ENCODE measurements at regions not wholly inside any gene's neighbourhood (a gene's known extent, or its start where the extent isn't known, plus 50 kb on each side); places are given as distances from the start of the nearest gene placed in this dataset.

DNA sequence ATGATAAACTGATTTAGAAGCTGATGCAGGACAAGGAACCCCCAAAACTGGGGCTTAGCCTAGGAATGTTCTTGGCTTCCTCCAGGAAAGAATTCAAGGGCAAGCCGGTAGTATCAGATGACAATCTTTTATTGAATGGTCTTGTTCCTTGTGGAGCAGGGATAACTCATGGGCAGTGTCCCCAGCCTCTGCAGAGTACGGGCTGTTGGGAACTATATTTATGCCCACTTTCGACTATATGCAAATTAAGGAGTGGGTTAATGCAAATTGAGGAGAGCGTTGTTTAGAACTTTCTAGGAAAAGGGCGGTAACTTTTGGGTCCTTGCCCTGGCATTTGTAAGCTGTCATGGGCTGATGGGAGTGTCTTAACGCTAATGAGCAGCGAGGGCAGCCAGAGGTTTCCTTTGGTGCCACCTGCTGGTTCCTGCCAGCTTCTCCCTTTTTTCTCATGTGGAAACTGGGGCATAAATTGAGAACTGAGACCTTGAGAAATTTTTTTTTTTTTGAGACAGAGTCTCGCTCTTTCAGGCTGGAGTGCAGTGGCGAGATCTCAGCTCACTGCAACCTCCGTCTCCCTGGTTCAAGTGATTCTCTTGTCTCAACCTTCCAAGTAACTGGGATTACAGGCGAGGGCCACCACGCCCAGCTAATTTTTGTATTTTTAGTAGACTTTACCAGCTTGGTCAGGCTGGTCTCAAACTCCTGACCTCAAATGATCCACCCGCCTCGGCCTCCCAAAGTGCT is 79.4 kb upstream of the ABCC4 start (continued):
- TF ChIP-seq MTA3 (IDR thresholded peaks at IDR 0.05; ENCODE audit: borderline replicate concordance) (peak; percentile 30; the same call in 1 of the 2 replicates), REST (IDR thresholded peaks at IDR 0.05; ENCODE audit: borderline replicate concordance) (peak; percentile 82; the same call in 1 of the 2 replicates), REST (CRISPR knock-in tag; IDR thresholded peaks at IDR 0.05; ENCODE audit: low read depth) (no peak), PATZ1 (CRISPR knock-in tag; IDR thresholded peaks at IDR 0.05; ENCODE audit: borderline replicate concordance) (no peak), NFIC (IDR thresholded peaks at IDR 0.05) (peak; percentile 45), E2F5 (CRISPR knock-in tag; IDR thresholded peaks at IDR 0.05) (no peak)
